CD4-positive, CD25-positive, alpha-beta regulatory T cell (primary cell): ENCODE measurements at regions not wholly inside any gene's neighbourhood (a gene's known extent, or its start where the extent isn't known, plus 50 kb on each side); places are given as distances from the start of the nearest gene placed in this dataset.

Experiments used
- ATAC-seq, 2 donors: fragments of 150-1000 bp; cut with Tn5 transposase; one replicate each; pipeline ENCODE4 v1.10.0; 2021; ENCODE audit warnings: low read depth in 2 of 2, moderate number of reproducible peaks in 2 of 2, moderate library complexity in 1 of 2
- DNase-seq, 3 donors: peaks; one replicate each; pipeline versions ENCODE4 v3.0.0 to v3.0.0-alpha.2; 2012 to 2022; ENCODE audit warnings: mixed read lengths in 1 of 3
- H3K27ac ChIP-seq: one replicate; pipeline ENCODE4 v1.7.0; 2013; ENCODE audit warnings: mild to moderate bottlenecking, low read length; ENCODE audit not compliant: insufficient read depth, poor library complexity, severe bottlenecking
- H3K27me3 ChIP-seq: one replicate; pipeline ENCODE4 v1.7.0; 2013; ENCODE audit warnings: low read length; ENCODE audit not compliant: control insufficient read depth, insufficient read depth
- H3K36me3 ChIP-seq: one replicate; pipeline ENCODE4 v1.7.0; 2013; ENCODE audit warnings: mild to moderate bottlenecking, low read length, moderate library complexity; ENCODE audit not compliant: control insufficient read depth, insufficient read depth
- H3K4me1 ChIP-seq: 2 replicates; pipeline ENCODE4 v1.7.0; 2013; ENCODE audit warnings: mild to moderate bottlenecking, low read length; ENCODE audit not compliant: insufficient read depth, control insufficient read depth, poor library complexity, severe bottlenecking
- H3K4me3 ChIP-seq: one replicate; pipeline ENCODE4 v1.7.0; 2013; ENCODE audit warnings: low read depth, mild to moderate bottlenecking, low read length, moderate library complexity
- H3K9me3 ChIP-seq, 2 experiments: 1 replicate in 1 of 2; 2 replicates in 1 of 2; pipeline ENCODE4 v1.7.0; 2013; ENCODE audit warnings: low read length in 2 of 2, mild to moderate bottlenecking in 1 of 2, moderate library complexity in 1 of 2; ENCODE audit not compliant: control insufficient read depth in 2 of 2
- H3K27ac Mint-ChIP-seq, 3 donors: one replicate each; pipeline ENCODE4 v1.8.0; 2020 to 2022; ENCODE audit warnings: mild to moderate bottlenecking in 3 of 3, mixed read lengths in 3 of 3, moderate library complexity in 2 of 3
- H3K27me3 Mint-ChIP-seq: one replicate; pipeline ENCODE4 v1.8.0; 2022; ENCODE audit warnings: mild to moderate bottlenecking, mixed read lengths
- H3K36me3 Mint-ChIP-seq: one replicate; pipeline ENCODE4 v1.8.0; 2020; ENCODE audit warnings: mixed read lengths
- H3K4me1 Mint-ChIP-seq, 4 donors: one replicate each; pipeline ENCODE4 v1.8.0; 2020 to 2022; ENCODE audit warnings: mixed read lengths in 4 of 4, mild to moderate bottlenecking in 1 of 4
- H3K4me3 Mint-ChIP-seq, 4 donors: one replicate each; pipeline ENCODE4 v1.8.0; 2020 to 2022; ENCODE audit warnings: mild to moderate bottlenecking in 4 of 4, mixed read lengths in 4 of 4, moderate library complexity in 3 of 4
- H3K9me3 Mint-ChIP-seq, 7 donors: one replicate each; pipeline ENCODE4 v1.8.0; 2020 to 2022; ENCODE audit warnings: mixed read lengths in 7 of 7, mild to moderate bottlenecking in 3 of 7, moderate library complexity in 2 of 7

GRCh38 chr9:11833056-11833455 lies 860.1 kb upstream of the TYRP1 start:
- Histone ChIP-seq H3K4me3 (no peak overlapping the region), H3K27me3 (no peaks in the 10 kb centered on the region), H3K4me1 (no peaks in the 10 kb centered on the region), H3K9me3 (peaks cover 0 to 12% of the 10 kb centered on the region in 2 experiments), H3K27ac (no peak overlapping the region), H3K36me3 (no peaks in the 10 kb centered on the region)
- Mint-ChIP-seq H3K9me3 (peaks cover 2 to 33% (median 5%) of the 10 kb centered on the region in 7 donors), H3K4me1 (no peaks in the 10 kb centered on the region), H3K36me3 (no peaks in the 10 kb centered on the region), H3K4me3 (no peak overlapping the region), H3K27me3 (no peaks in the 10 kb centered on the region), H3K27ac (no peak overlapping the region)
- no peak for ATAC-seq
- no peak for DNase-seq

GRCh38 chr9:11868795-11869194 lies 824.4 kb upstream of the TYRP1 start:
- H3K27ac ChIP-seq = no peak overlapping the region
- no peaks in the 10 kb centered on the region for H3K27me3 ChIP-seq
- Mint-ChIP-seq H3K9me3 (peaks cover 0 to 20% (median 2%) of the 10 kb centered on the region in 7 donors), H3K4me1 (no peaks in the 10 kb centered on the region), H3K4me3 (no peak overlapping the region), H3K27ac (no peak overlapping the region), H3K27me3 (no peaks in the 10 kb centered on the region), H3K36me3 (no peaks in the 10 kb centered on the region)
- peaks cover 2 to 7% of the 10 kb centered on the region in 2 experiments for H3K9me3 ChIP-seq
- no peak for ATAC-seq
- H3K4me1 ChIP-seq = no peaks in the 10 kb centered on the region
- H3K4me3 ChIP-seq = no peak overlapping the region
- DNase-seq = no peak
- H3K36me3 ChIP-seq = no peaks in the 10 kb centered on the region

- Mint-ChIP-seq H3K36me3 (no peaks in the 10 kb centered on the region), H3K27me3 (no peaks in the 10 kb centered on the region), H3K27ac (no peak overlapping the region), H3K9me3 (peaks cover 0 to 16% (median 2%) of the 10 kb centered on the region in 7 donors), H3K4me1 (no peaks in the 10 kb centered on the region), H3K4me3 (no peak overlapping the region)
- H3K9me3 ChIP-seq = peaks cover 2 to 7% of the 10 kb centered on the region in 2 experiments
- no peaks in the 10 kb centered on the region for H3K4me1 ChIP-seq
- no peak overlapping the region for H3K27ac ChIP-seq
- no peak overlapping the region for H3K4me3 ChIP-seq
- no peak for DNase-seq
- no peaks in the 10 kb centered on the region for H3K27me3 ChIP-seq
- H3K36me3 ChIP-seq = no peaks in the 10 kb centered on the region
- no peak for ATAC-seq
Measured at GRCh38 chr9:11871852-11872251, 821.3 kb upstream of the TYRP1 start.

- H3K27me3 Mint-ChIP-seq = no peaks in the 10 kb centered on the region
- no peak overlapping the region for H3K27ac ChIP-seq
- no peak overlapping the region for H3K27ac Mint-ChIP-seq
- DNase-seq (no peak), ATAC-seq (no peak)
- H3K9me3 Mint-ChIP-seq = peaks cover 0 to 12% (median 2%) of the 10 kb centered on the region in 7 donors
- H3K9me3 ChIP-seq = peaks cover 2 to 7% of the 10 kb centered on the region in 2 experiments
- H3K4me3 ChIP-seq = no peak overlapping the region
- no peaks in the 10 kb centered on the region for H3K4me1 ChIP-seq
- no peak overlapping the region for H3K4me3 Mint-ChIP-seq
- H3K36me3 Mint-ChIP-seq = no peaks in the 10 kb centered on the region
- no peaks in the 10 kb centered on the region for H3K27me3 ChIP-seq
- no peaks in the 10 kb centered on the region for H3K4me1 Mint-ChIP-seq
- no peaks in the 10 kb centered on the region for H3K36me3 ChIP-seq
Measured at GRCh38 chr9:11872471-11872870, 820.7 kb upstream of the TYRP1 start.

GRCh38 chr9:11874414-11874813 lies 818.8 kb upstream of the TYRP1 start:
- H3K36me3 Mint-ChIP-seq = no peaks in the 10 kb centered on the region
- H3K27me3 Mint-ChIP-seq = no peaks in the 10 kb centered on the region
- Histone ChIP-seq H3K4me1 (no peaks in the 10 kb centered on the region), H3K27ac (no peak overlapping the region), H3K27me3 (no peaks in the 10 kb centered on the region), H3K36me3 (no peaks in the 10 kb centered on the region), H3K4me3 (no peak overlapping the region), H3K9me3 (peaks cover 7 to 9% of the 10 kb centered on the region in 2 experiments)
- ATAC-seq (no peak), DNase-seq (no peak)
- H3K27ac Mint-ChIP-seq = no peak overlapping the region
- no peak overlapping the region for H3K4me3 Mint-ChIP-seq
- no peaks in the 10 kb centered on the region for H3K4me1 Mint-ChIP-seq
- H3K9me3 Mint-ChIP-seq = peaks cover 0 to 11% (median 0%) of the 10 kb centered on the region in 7 donors

- Mint-ChIP-seq H3K27me3 (no peaks in the 10 kb centered on the region), H3K27ac (no peak overlapping the region), H3K36me3 (no peaks in the 10 kb centered on the region), H3K4me3 (no peak overlapping the region), H3K4me1 (no peaks in the 10 kb centered on the region), H3K9me3 (peaks cover 0 to 47% (median 6%) of the 10 kb centered on the region in 7 donors)
- Histone ChIP-seq H3K27me3 (no peaks in the 10 kb centered on the region), H3K27ac (no peak overlapping the region), H3K4me1 (no peaks in the 10 kb centered on the region), H3K4me3 (no peak overlapping the region), H3K36me3 (no peaks in the 10 kb centered on the region), H3K9me3 (peaks cover 4 to 8% of the 10 kb centered on the region in 2 experiments)
- DNase-seq (no peak), ATAC-seq (no peak)
Measured at GRCh38 chr9:11892401-11892800, 800.8 kb upstream of the TYRP1 start.

GRCh38 chr9:11893331-11893730 lies 799.9 kb upstream of the TYRP1 start:
- Mint-ChIP-seq H3K36me3 (no peaks in the 10 kb centered on the region), H3K27ac (no peak overlapping the region), H3K9me3 (peaks cover 0 to 47% (median 6%) of the 10 kb centered on the region in 7 donors), H3K27me3 (no peaks in the 10 kb centered on the region), H3K4me3 (no peak overlapping the region), H3K4me1 (no peaks in the 10 kb centered on the region)
- Histone ChIP-seq H3K9me3 (peaks cover 4 to 8% of the 10 kb centered on the region in 2 experiments), H3K27ac (no peak overlapping the region), H3K27me3 (no peaks in the 10 kb centered on the region), H3K36me3 (no peaks in the 10 kb centered on the region), H3K4me3 (no peak overlapping the region), H3K4me1 (no peaks in the 10 kb centered on the region)
- ATAC-seq (no peak), DNase-seq (no peak)

GRCh38 chr9:11894136-11894535 lies 799.0 kb upstream of the TYRP1 start:
- no peaks in the 10 kb centered on the region for H3K27me3 ChIP-seq
- H3K27ac Mint-ChIP-seq = no peak overlapping the region
- H3K4me3 Mint-ChIP-seq = no peak overlapping the region
- no peaks in the 10 kb centered on the region for H3K4me1 ChIP-seq
- peaks cover 0 to 41% (median 6%) of the 10 kb centered on the region in 7 donors for H3K9me3 Mint-ChIP-seq
- ATAC-seq (no peak), DNase-seq (no peak)
- H3K27me3 Mint-ChIP-seq = no peaks in the 10 kb centered on the region
- H3K36me3 ChIP-seq = no peaks in the 10 kb centered on the region
- no peaks in the 10 kb centered on the region for H3K36me3 Mint-ChIP-seq
- no peaks in the 10 kb centered on the region for H3K4me1 Mint-ChIP-seq
- H3K27ac ChIP-seq = no peak overlapping the region
- peaks cover 4 to 8% of the 10 kb centered on the region in 2 experiments for H3K9me3 ChIP-seq
- no peak overlapping the region for H3K4me3 ChIP-seq
